Ovary (tissue), 7 donors: ENCODE measurements at regions not wholly inside any gene's neighbourhood (a gene's known extent, or its start where the extent isn't known, plus 50 kb on each side); places are given as distances from the start of the nearest gene placed in this dataset.

Source experiments
- DNase-seq, 5 donors: peaks; one replicate each; pipeline ENCODE4 v3.0.0-alpha.2; 2019 to 2020
- H3K27ac ChIP-seq, 2 donors: fragments of 200-600 bp; one replicate each; pipeline versions ENCODE4 v1.5.1 to v1.8.0; 2019 to 2022
- H3K27me3 ChIP-seq: fragments of 200-600 bp; one replicate; pipeline ENCODE4 v1.8.0; 2022
- H3K36me3 ChIP-seq: fragments of 200-600 bp; sonication (generic); one replicate; pipeline ENCODE4 v1.5.1; 2019
- H3K4me1 ChIP-seq: one replicate; pipeline ENCODE4 v1.8.1; 2013; ENCODE audit warnings: mild to moderate bottlenecking, moderate library complexity; ENCODE audit not compliant: insufficient read depth
- H3K4me3 ChIP-seq: fragments of 200-600 bp; sonication (generic); one replicate; pipeline ENCODE4 v1.5.1; 2017
- H3K9me3 ChIP-seq, 2 donors: fragments of 200-600 bp in 1 of 2; sonication (generic) in 1 of 2; one replicate each; pipeline versions ENCODE4 v1.5.1 to v1.8.1; 2013 to 2019; ENCODE audit warnings: mild to moderate bottlenecking in 1 of 2, moderate library complexity in 1 of 2
- CTCF ChIP-seq, 3 donors: fragments of 450-650 bp in 2 of 3; fragments of 200-600 bp in 1 of 3; IDR thresholded peaks; one replicate each; pipeline versions ENCODE4 v1.5.1 to v1.8.0; 2016 to 2022; ENCODE audit warnings: antibody characterized with exemption in 3 of 3, mild to moderate bottlenecking in 1 of 3
- EP300 ChIP-seq: sonication (generic); formaldehyde crosslinking; IDR thresholded peaks from one replicate; pipeline ENCODE4 v1.6.1; 2017; ENCODE audit warnings: antibody characterized with exemption
- POLR2A ChIP-seq: fragments of 450-650 bp; IDR thresholded peaks from one replicate; pipeline ENCODE4 v1.6.1; 2017; ENCODE audit warnings: antibody characterized with exemption, mild to moderate bottlenecking, moderate library complexity
- WGBS, 3 donors: extraction: QIAGEN DNeasy Blood & Tissue Kit in 1 of 3; methylation state at CpG; one replicate each; pipeline versions ENCODE4 v1.1.5 to v1.1.7; 2013 to 2017; 5-methylcytosine and 5-hydroxymethylcytosine counted together
- intact Hi-C, 4 donors: fragments of 100-400 bp; cut with DNase I; formaldehyde crosslinking; loops; one replicate each; pipeline versions ENCODE4 v1.11.0 to v1.15.1; 2022 to 2023
- donor health status: DM: no; HTN: no; CAD: no; lungs with moderate emphysema.
- donor health status: DM: no; HTN: no; CAD: no.
- donor health status: Bipolar disorder and iron deficiency.
- donor health status: DM: no; HTN: no; CAD: no.
- donor health status: DM: yes; HTN: yes; CAD: no.

- Histone ChIP-seq H3K27me3 (no peaks in the 10 kb centered on the region), H3K4me1 (no peaks in the 10 kb centered on the region), H3K27ac (no peak overlapping the region), H3K36me3 (no peaks in the 10 kb centered on the region), H3K9me3 (no peaks in the 10 kb centered on the region), H3K4me3 (no peak overlapping the region)
- intact Hi-C loops, result no loop called here
- WGBS, 3 donors, result 80 to 92% (median 82%) methylated on average over 1 of the region's 1 CpG
- no peak for TF ChIP-seq CTCF (IDR thresholded peaks at IDR 0.05)
- no peak for TF ChIP-seq POLR2A
- TF ChIP-seq EP300, result no peak
- no peak for DNase-seq
Observed at GRCh38 chr7:106773228-106773627, 91.9 kb upstream of the PIK3CG start.

GRCh38 chr7:106773721-106774120, 91.4 kb upstream of the PIK3CG start:
- Histone ChIP-seq H3K4me1 (no peaks in the 10 kb centered on the region), H3K27ac (no peak overlapping the region), H3K27me3 (no peaks in the 10 kb centered on the region), H3K36me3 (no peaks in the 10 kb centered on the region), H3K4me3 (no peak overlapping the region), H3K9me3 (no peaks in the 10 kb centered on the region)
- no peak for TF ChIP-seq CTCF (IDR thresholded peaks at IDR 0.05)
- no peak for TF ChIP-seq POLR2A
- no peak for TF ChIP-seq EP300
- 95 to 96% (median 96%) methylated on average over 2 of the region's 2 CpGs for WGBS, 3 donors
- intact Hi-C loops, result no loop called here
- DNase-seq, result no peak

- Histone ChIP-seq H3K4me3 (no peak overlapping the region), H3K27ac (no peak overlapping the region), H3K4me1 (no peaks in the 10 kb centered on the region), H3K27me3 (no peaks in the 10 kb centered on the region), H3K9me3 (no peaks in the 10 kb centered on the region), H3K36me3 (no peaks in the 10 kb centered on the region)
- no peak for DNase-seq
- 80 to 87% (median 82%) methylated on average over 4 of the region's 4 CpGs for WGBS, 3 donors
- TF ChIP-seq CTCF (IDR thresholded peaks at IDR 0.05), result no peak
- no peak for TF ChIP-seq POLR2A
- TF ChIP-seq EP300, result no peak
- intact Hi-C loops, result no loop called here
Observed at GRCh38 chr7:106774213-106774767, 90.8 kb upstream of the PIK3CG start.

GRCh38 chr7:106774768-106775551, 90.1 kb upstream of the PIK3CG start:
- DNase-seq, result no peak
- H3K4me3 ChIP-seq, result no peak overlapping the region
- WGBS, 3 donors, result 70 to 78% (median 76%) methylated on average over 12 of the region's 12 CpGs
- H3K4me1 ChIP-seq, result no peaks in the 10 kb centered on the region
- no peaks in the 10 kb centered on the region for H3K36me3 ChIP-seq
- H3K9me3 ChIP-seq, result no peaks in the 10 kb centered on the region
- H3K27ac ChIP-seq, result no peak overlapping the region
- TF ChIP-seq POLR2A (no peak), EP300 (no peak), CTCF (IDR thresholded peaks at IDR 0.05) (no peak)
- H3K27me3 ChIP-seq, result no peaks in the 10 kb centered on the region
- intact Hi-C loops, result no loop called here
